ENCODE measurements at regions not wholly inside any gene's neighbourhood (a gene's known extent, or its start where the extent isn't known, plus 50 kb on each side); places are given as distances from the start of the nearest gene placed in this dataset.
"Not testable (repeated sequence)": the region's sequence is repeated elsewhere in the genome, so short reads cannot be mapped to it uniquely, and the experiment has no call there.

- DNase-seq, result no peak
Observed at GRCh38 chr7:26073041-26073440, 79.0 kb upstream of the NFE2L3 start.

GRCh38 chr7:26074919-26075318 lies 77.1 kb upstream of the NFE2L3 start:
- no peak for DNase-seq

- no peak for DNase-seq
Observed at GRCh38 chr7:26076691-26077090, 75.3 kb upstream of the NFE2L3 start.

- peak; percentile 23 for DNase-seq
Observed at GRCh38 chr7:26078437-26079336, 73.3 kb upstream of the NFE2L3 start.

DNA sequence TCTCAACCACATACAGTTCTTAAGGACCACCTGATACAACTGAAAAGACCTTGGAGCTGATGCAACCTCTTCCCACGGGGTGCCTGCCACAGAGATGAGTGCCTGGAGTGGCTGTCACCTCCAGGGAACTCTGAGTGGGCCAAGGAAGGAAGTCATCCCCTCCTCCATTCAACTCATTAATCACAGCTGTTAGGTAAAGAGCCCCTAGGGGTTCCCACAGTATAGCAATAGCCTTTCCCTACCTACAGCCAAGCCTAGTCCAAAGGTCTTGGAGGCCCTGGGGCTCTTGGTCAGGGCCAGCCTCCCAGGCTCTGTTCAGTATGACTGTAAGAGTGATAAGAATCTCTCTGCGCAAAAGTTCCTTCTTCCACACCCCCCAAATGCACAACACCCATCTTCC lies 70.4 kb upstream of the NFE2L3 start:
- no peak for DNase-seq

DNA sequence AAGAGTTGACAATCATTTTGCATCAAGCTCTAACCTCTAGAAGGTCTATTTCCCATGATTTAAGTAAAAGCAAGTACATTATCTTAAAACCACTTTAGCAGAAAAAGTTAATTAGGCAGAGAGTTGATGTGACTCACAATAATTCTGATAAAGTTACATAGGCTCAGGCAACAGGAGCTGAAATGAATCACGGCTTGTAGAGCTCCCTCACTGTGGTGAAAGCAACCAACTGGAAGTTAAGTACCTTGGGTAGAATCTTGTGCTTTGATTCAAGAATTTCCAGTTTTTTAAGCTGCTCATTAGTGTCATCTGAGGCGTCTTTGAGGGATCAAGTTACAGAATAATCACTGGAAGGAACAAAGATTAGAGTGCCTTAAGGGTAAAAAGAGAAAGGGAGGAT lies 68.9 kb upstream of the NFE2L3 start:
- peak; percentile 9 for DNase-seq

GRCh38 chr7:26084418-26084817 lies 67.6 kb upstream of the NFE2L3 start:
- no peak for DNase-seq

DNA sequence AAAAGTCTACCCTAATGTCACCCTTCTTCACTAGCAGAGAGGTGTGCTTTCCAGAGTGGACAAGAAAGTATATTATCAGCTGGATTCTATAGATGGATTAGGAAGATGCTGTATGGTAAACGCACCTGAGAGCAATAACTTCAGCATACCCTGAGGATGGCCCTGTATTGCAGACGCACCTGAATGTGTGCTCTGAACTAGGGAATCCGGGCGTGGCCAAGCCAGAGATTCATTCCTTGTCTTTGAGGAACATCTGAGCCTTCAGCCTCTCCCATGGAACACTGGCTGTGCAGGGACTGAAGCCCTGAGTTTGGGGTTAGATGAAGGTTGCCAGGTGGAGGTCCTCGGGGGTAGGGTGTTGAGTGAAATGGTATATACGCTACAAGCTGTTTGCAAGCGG lies 66.2 kb upstream of the NFE2L3 start:
- no peak for DNase-seq

DNA sequence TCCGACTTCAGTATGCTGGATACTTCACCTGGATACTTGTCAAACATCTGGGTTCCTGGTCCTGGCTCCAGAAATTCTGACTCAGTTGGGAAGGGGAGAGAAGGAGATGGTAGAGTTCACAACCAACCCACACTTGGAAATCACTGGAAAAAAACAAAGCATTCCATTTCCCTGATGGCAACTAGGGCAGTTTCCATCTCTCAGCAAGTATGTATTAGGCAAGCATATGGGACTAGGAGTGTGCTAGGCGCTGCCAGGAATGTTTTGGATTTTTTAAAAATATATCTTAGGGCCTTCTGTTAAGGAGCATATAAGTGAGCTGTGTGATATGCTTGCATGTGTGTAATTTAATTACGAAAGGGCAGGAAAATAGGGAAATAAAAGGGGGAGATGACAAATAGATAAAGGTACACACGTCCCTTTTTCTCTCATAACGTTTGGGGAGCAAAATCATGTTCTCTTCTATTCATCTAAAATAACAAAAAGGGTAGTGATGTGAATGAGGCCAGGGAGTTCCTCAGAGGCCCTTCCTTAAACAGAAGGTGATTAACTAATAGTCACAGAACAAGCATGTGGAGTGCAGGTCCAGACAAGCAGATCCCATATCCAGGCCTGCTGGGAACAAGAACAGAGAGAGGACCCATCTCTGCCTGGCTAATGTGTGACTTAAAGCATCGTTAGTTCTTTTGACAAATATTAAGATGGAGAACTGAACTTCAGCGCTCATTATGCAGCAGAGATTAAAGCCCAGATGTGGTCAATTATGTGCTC lies 64.5 kb upstream of the NFE2L3 start:
- no peak for DNase-seq

DNA sequence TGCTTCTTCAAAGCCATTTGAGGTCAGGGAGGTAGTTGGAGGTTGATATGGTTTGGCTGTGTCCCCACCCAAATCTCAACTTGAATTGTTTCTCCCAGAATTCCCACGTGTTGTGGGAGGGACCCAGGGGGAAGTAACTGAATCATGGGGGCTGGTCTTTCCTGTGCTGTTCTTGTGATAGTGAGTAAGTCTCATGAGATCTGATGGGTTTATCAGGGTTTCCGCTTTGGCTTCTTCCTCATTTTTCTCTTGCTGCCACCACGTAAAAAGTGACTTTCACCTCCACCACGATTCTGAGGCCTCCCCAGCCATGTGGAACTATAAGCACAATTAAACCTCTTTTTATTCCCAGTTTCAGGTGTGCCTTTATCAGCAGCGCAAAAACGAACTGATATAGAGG lies 62.5 kb upstream of the NFE2L3 start:
- DNase-seq, result not testable (repeated sequence)

- DNase-seq, result peak; percentile 50
Observed at GRCh38 chr7:26090927-26091519, 61.0 kb upstream of the NFE2L3 start.

DNA sequence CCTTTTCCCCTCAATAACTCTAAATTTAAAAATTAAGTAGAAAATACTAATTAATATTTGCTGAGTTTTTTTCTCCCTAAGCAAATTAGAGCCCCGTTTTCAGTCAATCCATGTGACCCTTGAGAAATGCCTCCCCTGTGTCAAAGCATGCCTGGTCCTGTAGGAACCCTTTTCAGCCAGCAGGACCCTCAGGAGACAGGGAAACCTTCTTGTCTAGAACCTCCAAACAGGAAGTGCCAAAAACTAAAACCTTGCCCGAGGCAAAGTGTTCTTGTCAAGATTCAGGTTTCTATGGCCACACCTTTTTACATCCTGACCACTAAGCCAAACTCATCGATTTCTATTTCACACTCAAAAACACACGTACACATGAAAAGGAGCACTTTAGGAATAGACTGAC lies 60.1 kb upstream of the NFE2L3 start:
- DNase-seq, result peak; percentile 3

DNA sequence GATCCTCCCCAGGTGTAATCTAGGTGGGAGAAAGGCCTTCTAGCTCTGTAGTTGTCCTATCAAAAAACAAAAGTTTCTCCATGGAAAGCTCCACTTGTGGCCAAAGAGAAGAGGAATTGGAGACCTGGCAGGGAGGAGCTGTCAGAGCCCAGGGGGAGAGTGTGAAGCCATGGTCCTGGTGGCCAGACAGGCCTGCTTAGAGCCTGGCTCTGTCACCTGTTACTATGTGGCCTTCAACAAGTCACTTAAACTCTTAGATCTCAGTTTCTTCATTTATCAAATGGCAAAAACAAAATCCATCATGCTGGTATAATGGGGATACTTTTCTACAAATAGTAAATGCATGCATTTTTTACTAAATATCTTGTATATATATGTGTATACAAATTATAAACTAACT lies 59.0 kb upstream of the NFE2L3 start:
- DNase-seq, result no peak

- no peak for DNase-seq
Observed at GRCh38 chr7:26096136-26096535, 55.9 kb upstream of the NFE2L3 start.

DNA sequence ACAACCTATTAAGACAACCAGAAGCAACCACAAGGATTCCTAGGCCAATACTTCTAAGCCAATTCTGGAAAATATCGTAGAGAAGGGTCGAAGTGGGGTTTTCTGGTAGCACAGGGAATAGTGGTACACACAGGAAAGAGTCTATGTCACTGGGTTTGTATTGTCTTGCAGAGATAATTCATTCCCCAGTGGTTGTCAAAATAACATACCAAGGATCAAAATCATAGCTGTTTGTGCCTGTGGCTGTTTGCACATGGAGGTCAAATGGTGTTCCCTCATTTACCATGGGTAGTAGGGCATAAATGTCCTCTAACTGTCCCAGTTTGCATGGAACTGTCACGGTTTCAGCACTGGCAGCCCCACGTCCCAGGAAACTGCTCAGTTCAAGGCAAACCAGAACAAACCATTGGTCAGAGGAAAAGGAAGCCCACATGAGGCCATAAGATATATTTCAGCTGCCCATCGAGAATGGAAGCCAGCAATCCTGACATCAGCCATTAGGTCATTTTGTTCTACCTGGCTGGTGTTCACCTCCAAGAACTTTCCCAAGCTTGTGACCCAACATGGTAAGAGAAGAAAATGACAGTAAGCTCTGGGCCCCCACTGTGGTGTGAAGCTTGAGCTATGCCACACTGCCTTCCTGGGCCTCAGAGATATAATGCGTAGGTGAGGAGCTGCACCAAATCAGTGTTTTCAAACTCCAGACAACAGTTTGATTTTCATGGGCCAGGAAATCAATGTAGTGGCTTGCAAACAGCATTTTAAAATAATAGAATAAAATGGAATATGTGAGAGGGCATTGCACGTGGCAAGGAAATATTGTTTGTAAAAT lies 53.9 kb upstream of the NFE2L3 start:
- DNase-seq, result no peak

DNA sequence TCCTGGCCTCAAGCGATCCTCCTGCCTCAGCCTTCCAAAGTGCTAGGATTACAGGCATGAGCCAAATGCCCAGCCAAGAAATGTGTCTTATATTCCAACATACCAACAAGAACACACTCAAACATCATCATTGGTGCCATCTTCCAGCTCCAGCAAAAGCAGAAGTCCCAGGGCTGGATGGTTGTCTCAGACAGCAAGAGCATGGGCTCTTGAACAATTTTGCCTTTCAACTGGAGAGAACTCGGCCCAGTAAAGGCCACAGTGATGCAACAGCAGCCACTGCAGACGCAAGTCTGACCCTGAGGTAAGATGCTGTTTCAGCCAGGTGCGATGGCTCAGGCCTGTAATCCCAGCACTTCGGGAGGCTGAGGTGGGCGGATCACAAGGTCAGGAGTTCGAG lies 52.8 kb upstream of the NFE2L3 start:
- no peak for DNase-seq

GRCh38 chr7:26100406-26101339 lies 51.3 kb upstream of the NFE2L3 start:
- no peak for DNase-seq

GRCh38 chr7:26101361-26102151 lies 50.4 kb upstream of the NFE2L3 start:
- no peak for DNase-seq

- DNase-seq, result no peak
Observed at GRCh38 chr7:26102176-26102575, 49.8 kb upstream of the NFE2L3 start.

Measured in fibroblast of skin of right quadriceps (primary cell).